ENCODE measurements at regions not wholly inside any gene's neighbourhood (a gene's known extent, or its start where the extent isn't known, plus 50 kb on each side); places are given as distances from the start of the nearest gene placed in this dataset.

DNA sequence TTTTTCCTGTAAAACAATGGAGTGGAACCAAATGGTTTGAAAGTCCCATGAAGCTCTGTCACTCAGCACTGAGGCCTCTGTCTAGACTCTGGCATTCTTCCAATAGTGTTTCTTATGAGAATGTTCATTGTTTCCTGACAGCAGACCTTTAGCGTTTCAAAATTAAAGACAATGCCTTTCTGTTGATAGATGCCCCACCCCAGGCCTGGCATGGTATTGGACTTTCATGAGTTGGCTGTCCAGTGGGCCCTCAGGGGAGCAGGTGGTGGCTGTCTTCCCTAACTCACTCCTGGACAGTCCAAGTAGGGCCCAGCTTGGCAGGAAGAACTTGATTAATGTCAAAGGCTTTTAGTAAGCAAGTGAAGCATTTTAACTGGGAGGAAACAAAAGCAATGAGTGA, 186.5 kb upstream of the CCL2 start:
- ChIA-PET CTCF (no interaction called here), POLR2A (no interaction called here)
- dilution Hi-C loops (cut with MboI; ENCODE audit: extremely low pct_ligation_motif_present, low sequenced_read_pairs): no loop called here
- DNase-seq (ENCODE audit: low read depth, low spot score) (no peak), FAIRE-seq (no peak)
- Histone ChIP-seq H3K4me2 (ENCODE audit: insufficient read depth, low read length) (no peak overlapping the region), H3K9ac (replicated peaks; ENCODE audit: extremely low read depth, insufficient read depth, low read length) (no peak overlapping the region), H3K9me3 (replicated peaks; ENCODE audit: control insufficient read depth, insufficient read depth, low read length) (no peaks in the 10 kb centered on the region), H3K9me1 (replicated peaks; ENCODE audit: control insufficient read depth, extremely low read depth, insufficient read depth, low read length) (no peaks in the 10 kb centered on the region), H3K79me2 (ENCODE audit: control insufficient read depth, insufficient read depth, low read length) (no peaks in the 10 kb centered on the region), H2AFZ (ENCODE audit: low read depth, low read length) (no peak overlapping the region), H3K36me3 (ENCODE audit: control insufficient read depth in 2 of 2, extremely low read depth in 1 of 2, insufficient read depth in 2 of 2, low read length in 2 of 2) (no peaks in the 10 kb centered on the region), H3K27ac (ENCODE audit: insufficient read depth, low read depth, low read length) (no peak overlapping the region), H3K27me3 (ENCODE audit: control insufficient read depth in 2 of 2, insufficient read depth in 2 of 2, low read length in 2 of 2) (no peaks in the 10 kb centered on the region), H4K20me1 (replicated peaks; ENCODE audit: control insufficient read depth, extremely low read depth, insufficient read depth, low read length) (no peaks in the 10 kb centered on the region), H3K4me1 (ENCODE audit: control insufficient read depth, extremely low read depth, insufficient read depth, low read length) (no peaks in the 10 kb centered on the region), H3K4me3 (replicated peaks in 1 of 3; ENCODE audit: insufficient read depth in 1 of 3, low read depth in 1 of 3, low read length in 3 of 3) (no peak overlapping the region)
- TF ChIP-seq GATA2 (IDR thresholded peaks at IDR 0.05; ENCODE audit: insufficient read depth, insufficient read length, low read depth, low read length) (no peak), POLR2AphosphoS5 (IDR thresholded peaks at IDR 0.05; ENCODE audit: insufficient read depth, low read depth, low read length) (no peak), POLR2A (IDR thresholded peaks at IDR 0.05; ENCODE audit: low read depth, low read length) (no peak), EZH2 (IDR thresholded peaks at IDR 0.05; ENCODE audit: borderline replicate concordance, low read depth, low read length, severe bottlenecking) (no peak), JUN (IDR thresholded peaks at IDR 0.05; ENCODE audit: borderline replicate concordance, insufficient read depth, insufficient read length, low read depth) (no peak), FOS (IDR thresholded peaks at IDR 0.05; ENCODE audit: borderline replicate concordance, insufficient read depth, low read length) (no peak), MYC (IDR thresholded peaks at IDR 0.05; ENCODE audit: low read depth, low read length) (no peak)
- TF ChIP-seq, protein P1, sequence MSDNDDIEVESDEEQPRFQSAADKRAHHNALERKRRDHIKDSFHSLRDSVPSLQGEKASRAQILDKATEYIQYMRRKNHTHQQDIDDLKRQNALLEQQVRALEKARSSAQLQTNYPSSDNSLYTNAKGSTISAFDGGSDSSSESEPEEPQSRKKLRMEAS (IDR thresholded peaks at IDR 0.05; ENCODE audit: insufficient read depth, insufficient read length): no peak
- TF ChIP-seq, protein P2, sequence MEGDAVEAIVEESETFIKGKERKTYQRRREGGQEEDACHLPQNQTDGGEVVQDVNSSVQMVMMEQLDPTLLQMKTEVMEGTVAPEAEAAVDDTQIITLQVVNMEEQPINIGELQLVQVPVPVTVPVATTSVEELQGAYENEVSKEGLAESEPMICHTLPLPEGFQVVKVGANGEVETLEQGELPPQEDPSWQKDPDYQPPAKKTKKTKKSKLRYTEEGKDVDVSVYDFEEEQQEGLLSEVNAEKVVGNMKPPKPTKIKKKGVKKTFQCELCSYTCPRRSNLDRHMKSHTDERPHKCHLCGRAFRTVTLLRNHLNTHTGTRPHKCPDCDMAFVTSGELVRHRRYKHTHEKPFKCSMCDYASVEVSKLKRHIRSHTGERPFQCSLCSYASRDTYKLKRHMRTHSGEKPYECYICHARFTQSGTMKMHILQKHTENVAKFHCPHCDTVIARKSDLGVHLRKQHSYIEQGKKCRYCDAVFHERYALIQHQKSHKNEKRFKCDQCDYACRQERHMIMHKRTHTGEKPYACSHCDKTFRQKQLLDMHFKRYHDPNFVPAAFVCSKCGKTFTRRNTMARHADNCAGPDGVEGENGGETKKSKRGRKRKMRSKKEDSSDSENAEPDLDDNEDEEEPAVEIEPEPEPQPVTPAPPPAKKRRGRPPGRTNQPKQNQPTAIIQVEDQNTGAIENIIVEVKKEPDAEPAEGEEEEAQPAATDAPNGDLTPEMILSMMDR (IDR thresholded peaks at IDR 0.05; ENCODE audit: extremely low read depth in 1 of 2, insufficient read depth in 1 of 2, low read depth in 1 of 2, low read length in 2 of 2): no peak
- intact Hi-C loops (cut with micrococcal nuclease): no loop called here
- no TSS peak for BruUV-seq (replicated peaks)

All from endothelial cell of umbilical vein (primary cell).